SK-N-SH (cell line): ENCODE measurements at regions not wholly inside any gene's neighbourhood (a gene's known extent, or its start where the extent isn't known, plus 50 kb on each side); places are given as distances from the start of the nearest gene placed in this dataset.

Experiments used
- CTCF ChIA-PET: fragments of 300-600, 350-600 bp; formaldehyde crosslinking; extraction: SDS; loops from one replicate; lab custom pipeline; 2021; lab: Yijun Ruan, JAX
- POLR2A ChIA-PET: fragments of 350-600 bp; sonication (Branson Sonifier 250); formaldehyde crosslinking; extraction: SDS; loops from one replicate; lab custom pipeline; 2020; ENCODE audit warnings: antibody characterized with exemption, inconsistent platforms; lab: Yijun Ruan, JAX
- DNase-seq: peaks from one replicate; pipeline ENCODE4 v3.0.0; 2012
- H2AFZ ChIP-seq: fragments of 200-600 bp; sonication (generic); 2 replicates; pipeline ENCODE4 v1.8.1; 2016; ENCODE audit warnings: antibody characterized with exemption, mild to moderate bottlenecking, low read depth
- H3F3A ChIP-seq: fragments of 200-600 bp; sonication (generic); replicated peaks from 2 replicates; pipeline ENCODE3; 2016; ENCODE audit warnings: antibody characterized with exemption, mild to moderate bottlenecking; ENCODE audit not compliant: insufficient read depth
- H3K27ac ChIP-seq, 2 experiments: fragments of 200-500 bp in 1 of 2; fragments of 200-600 bp in 1 of 2; sonication (Bioruptor generic) in 1 of 2; sonication (generic), shearing (Covaris generic) in 1 of 2; 2 replicates each; pipeline versions ENCODE4 v1.5.1 to v1.6.1; 2014 to 2016; ENCODE audit warnings: low read depth in 2 of 2, inconsistent platforms in 1 of 2, low read length in 1 of 2, mild to moderate bottlenecking in 1 of 2, mixed read lengths in 1 of 2
- H3K27me3 ChIP-seq: fragments of 200-600 bp; sonication (generic), shearing (Covaris generic); 2 replicates; pipeline ENCODE4 v1.6.1; 2016; ENCODE audit warnings: mixed run types; ENCODE audit not compliant: insufficient read depth
- H3K36me3 ChIP-seq, 2 experiments: fragments of 200-500 bp in 1 of 2; fragments of 200-600 bp in 1 of 2; sonication (Bioruptor generic) in 1 of 2; sonication (generic) in 1 of 2; replicated peaks in 1 of 2; 2 replicates each; pipeline versions ENCODE3 to v1.5.1; 2014 to 2016; ENCODE audit warnings: low read length in 1 of 2, mild to moderate bottlenecking in 1 of 2; ENCODE audit not compliant: insufficient read depth in 2 of 2, control insufficient read depth in 1 of 2
- H3K4me1 ChIP-seq, 2 experiments: fragments of 200-500 bp in 1 of 2; fragments of 200-600 bp in 1 of 2; sonication (Bioruptor generic) in 1 of 2; sonication (generic), shearing (Covaris generic) in 1 of 2; 2 replicates each; pipeline versions ENCODE4 v1.5.1 to v1.6.1; 2014 to 2016; ENCODE audit warnings: low read depth in 1 of 2, low read length in 1 of 2, mixed run types in 1 of 2; ENCODE audit not compliant: insufficient read depth in 2 of 2, control insufficient read depth in 1 of 2
- H3K4me2 ChIP-seq: fragments of 200-600 bp; sonication (generic), shearing (Covaris generic); 2 replicates; pipeline ENCODE4 v1.6.1; 2017; ENCODE audit warnings: mixed run types
- H3K4me3 ChIP-seq, 2 experiments: fragments of 200-500 bp in 1 of 2; fragments of 200-600 bp in 1 of 2; sonication (Bioruptor generic) in 1 of 2; sonication (generic), shearing (Covaris generic) in 1 of 2; 2 replicates each; pipeline versions ENCODE4 v1.5.1 to v1.8.1; 2014 to 2016; ENCODE audit warnings: low read depth in 2 of 2, inconsistent platforms in 1 of 2, low read length in 1 of 2, mild to moderate bottlenecking in 1 of 2, mixed read lengths in 1 of 2, moderate library complexity in 1 of 2
- H3K79me2 ChIP-seq: fragments of 200-600 bp; sonication (generic); 2 replicates; pipeline ENCODE4 v1.8.1; 2017; ENCODE audit warnings: mild to moderate bottlenecking; ENCODE audit not compliant: insufficient read depth
- H3K9ac ChIP-seq: fragments of 200-600 bp; sonication (generic); 2 replicates; pipeline ENCODE4 v1.6.1; 2017; ENCODE audit warnings: mixed run types
- H3K9me2 ChIP-seq: fragments of 200-600 bp; sonication (generic); 2 replicates; pipeline ENCODE4 v1.6.1; 2017; ENCODE audit warnings: mixed run types
- H3K9me3 ChIP-seq: fragments of 200-600 bp; sonication (generic); 2 replicates; pipeline ENCODE4 v1.6.1; 2017; ENCODE audit warnings: mixed run types, mild to moderate bottlenecking, moderate library complexity
- H4K20me1 ChIP-seq: fragments of 200-600 bp; sonication (generic); 2 replicates; pipeline ENCODE4 v1.6.1; 2017; ENCODE audit warnings: mild to moderate bottlenecking, mixed run types; ENCODE audit not compliant: insufficient read depth
- EP300 ChIP-seq, 2 experiments: IDR thresholded peaks; 2 replicates each; pipeline versions ENCODE4 v1.4.0 to v1.6.1; 2012; ENCODE audit warnings: borderline replicate concordance in 1 of 2, low read depth in 1 of 2, low read length in 1 of 2
- GABPA ChIP-seq: IDR thresholded peaks from 2 replicates; pipeline ENCODE4 v1.4.0; 2012; ENCODE audit warnings: low read depth, mild to moderate bottlenecking
- MXI1 ChIP-seq: IDR thresholded peaks from 2 replicates; pipeline ENCODE4 v1.6.1; 2012; ENCODE audit warnings: mild to moderate bottlenecking, low read depth, low read length, improper control_type of control experiment
- NRF1 ChIP-seq: IDR thresholded peaks from 2 replicates; pipeline ENCODE4 v1.6.1; 2012; ENCODE audit warnings: low read depth, mild to moderate bottlenecking, low read length
- REST ChIP-seq: IDR thresholded peaks from 2 replicates; pipeline ENCODE4 v1.6.1; 2012; ENCODE audit warnings: mild to moderate bottlenecking, low read depth, low read length, moderate library complexity
- RXRA ChIP-seq: IDR thresholded peaks from 2 replicates; pipeline ENCODE4 v1.4.0; 2012; ENCODE audit warnings: low read depth, mild to moderate bottlenecking, borderline replicate concordance
- YY1 ChIP-seq: IDR thresholded peaks from 2 replicates; pipeline ENCODE4 v1.4.0; 2012; ENCODE audit warnings: low read depth, mild to moderate bottlenecking
- WGBS: methylation state at CpG from one replicate; pipeline ENCODE4 v1.1.6; 2017; ENCODE audit warnings: low lambda C conversion rate; 5-methylcytosine and 5-hydroxymethylcytosine counted together
- TF ChIP-seq, protein P1 (sequence below): IDR thresholded peaks from 2 replicates; pipeline ENCODE4; 2012
- TF ChIP-seq, protein P2 (sequence below): IDR thresholded peaks from 2 replicates; pipeline ENCODE4 v1.4.0; 2012; ENCODE audit warnings: low read depth, borderline replicate concordance

- Histone ChIP-seq H3K9me3 (no peaks in the 10 kb centered on the region; the same call in 1 of the 2 replicates), H3F3A (no peaks in the 10 kb centered on the region), H3K36me3 (no peaks in the 10 kb centered on the region), H2AFZ (no peak overlapping the region), H3K4me3 (no peak overlapping the region), H3K79me2 (no peaks in the 10 kb centered on the region), H3K9ac (no peak overlapping the region), H4K20me1 (no peaks in the 10 kb centered on the region), H3K4me1 (no peaks in the 10 kb centered on the region), H3K27me3 (no peaks in the 10 kb centered on the region), H3K4me2 (no peak overlapping the region), H3K9me2 (peaks cover 3% of the 10 kb centered on the region; the same call in 1 of the 2 replicates), H3K27ac (no peak overlapping the region)
- POLR2A ChIA-PET: no interaction called here
- no peak for TF ChIP-seq RXRA
- 44% methylated on average over 1 of the region's 1 CpG for WGBS
- no peak for DNase-seq
- CTCF ChIA-PET: no interaction called here
Observed at GRCh38 chr6:91802431-91802830, 1215.6 kb upstream of the MAP3K7 start.

GRCh38 chr6:91796603-91797002 is 1209.7 kb upstream of the MAP3K7 start:
- H3K9me3 ChIP-seq: no peaks in the 10 kb centered on the region; the same call in 1 of the 2 replicates
- H3F3A ChIP-seq: no peaks in the 10 kb centered on the region
- H3K4me3 ChIP-seq: no peak overlapping the region
- POLR2A ChIA-PET: no interaction called here
- H3K79me2 ChIP-seq: no peaks in the 10 kb centered on the region
- H3K27ac ChIP-seq: no peak overlapping the region
- H4K20me1 ChIP-seq: no peaks in the 10 kb centered on the region
- H3K4me1 ChIP-seq: no peaks in the 10 kb centered on the region
- no peak overlapping the region for H3K9ac ChIP-seq
- no peak for DNase-seq
- no peaks in the 10 kb centered on the region for H3K27me3 ChIP-seq
- H3K4me2 ChIP-seq: no peak overlapping the region
- H3K36me3 ChIP-seq: no peaks in the 10 kb centered on the region
- 5% methylated on average over 1 of the region's 1 CpG for WGBS
- TF ChIP-seq RXRA (no peak), REST (no peak), EP300 (IDR thresholded peaks at IDR 0.05; ENCODE audit: borderline replicate concordance in 1 of 2, low read depth in 1 of 2, low read length in 1 of 2) (no peak), NRF1 (no peak), MXI1 (no peak), YY1 (no peak), GABPA (no peak)
- TF ChIP-seq, protein P1, sequence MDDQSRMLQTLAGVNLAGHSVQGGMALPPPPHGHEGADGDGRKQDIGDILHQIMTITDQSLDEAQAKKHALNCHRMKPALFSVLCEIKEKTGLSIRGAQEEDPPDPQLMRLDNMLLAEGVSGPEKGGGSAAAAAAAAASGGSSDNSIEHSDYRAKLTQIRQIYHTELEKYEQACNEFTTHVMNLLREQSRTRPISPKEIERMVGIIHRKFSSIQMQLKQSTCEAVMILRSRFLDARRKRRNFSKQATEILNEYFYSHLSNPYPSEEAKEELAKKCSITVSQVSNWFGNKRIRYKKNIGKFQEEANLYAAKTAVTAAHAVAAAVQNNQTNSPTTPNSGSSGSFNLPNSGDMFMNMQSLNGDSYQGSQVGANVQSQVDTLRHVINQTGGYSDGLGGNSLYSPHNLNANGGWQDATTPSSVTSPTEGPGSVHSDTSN: no peak
- TF ChIP-seq, protein P2, sequence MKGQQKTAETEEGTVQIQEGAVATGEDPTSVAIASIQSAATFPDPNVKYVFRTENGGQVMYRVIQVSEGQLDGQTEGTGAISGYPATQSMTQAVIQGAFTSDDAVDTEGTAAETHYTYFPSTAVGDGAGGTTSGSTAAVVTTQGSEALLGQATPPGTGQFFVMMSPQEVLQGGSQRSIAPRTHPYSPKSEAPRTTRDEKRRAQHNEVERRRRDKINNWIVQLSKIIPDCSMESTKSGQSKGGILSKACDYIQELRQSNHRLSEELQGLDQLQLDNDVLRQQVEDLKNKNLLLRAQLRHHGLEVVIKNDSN: no peak
- TF ChIP-seq, all 33 proteins: peak for 0
- Histone ChIP-seq H2AFZ (no peak overlapping the region), H3K9me2 (peaks cover 3% of the 10 kb centered on the region; the same call in 1 of the 2 replicates)
- CTCF ChIA-PET: no interaction called here
